GM12878 (cell line): ENCODE measurements at regions not wholly inside any gene's neighbourhood (a gene's known extent, or its start where the extent isn't known, plus 50 kb on each side); places are given as distances from the start of the nearest gene placed in this dataset.

ENCODE experiments used
- ATAC-seq: fragments of 200-7000 bp; cut with Tn5 transposase; 3 replicates; pipeline ENCODE4 v1.9.1; 2020; ENCODE audit warnings: mild to moderate bottlenecking, moderate library complexity
- BruUV-seq: library from RNA; stranded (reverse); fragments of 400-500 nt; replicated peaks from 2 replicates; lab custom pipeline; 2021; lab: Mats Ljungman, UMichigan
- CTCF ChIA-PET: fragments of 300-600 bp; sonication (Branson Sonifier 250); formaldehyde crosslinking; extraction: SDS; loops from one replicate; lab custom pipeline; 2021; ENCODE audit warnings: inconsistent platforms; lab: Yijun Ruan, JAX
- POLR2A ChIA-PET: fragments of 350-600 bp; formaldehyde crosslinking; extraction: SDS; loops from one replicate; lab custom pipeline; 2021; ENCODE audit warnings: inconsistent platforms; lab: Charles Lee
- RAD21 ChIA-PET: fragments of 300-600 bp; sonication (Branson Sonifier 250); formaldehyde crosslinking; loops from one replicate; lab custom pipeline; 2023; ENCODE audit warnings: antibody characterized with exemption; ENCODE audit not compliant: unreplicated experiment; lab: Charles Lee
- SMC1A ChIA-PET: fragments of 300-600 bp; sonication (Branson Sonifier 250); formaldehyde crosslinking; loops from one replicate; lab custom pipeline; 2023; ENCODE audit not compliant: unreplicated experiment, uncharacterized antibody; lab: Charles Lee
- DNase-seq: peaks from one replicate; pipeline ENCODE4 v3.0.0-alpha.2; 2011; ENCODE audit warnings: low read depth, low spot score
- FAIRE-seq: peaks from 3 replicates; lab custom pipeline; 2011; peaks lifted over from hg19 to GRCh38; lab: Jason Lieb, UNC
- H2AFZ ChIP-seq: 2 replicates; pipeline ENCODE4 v1.6.0; 2011; ENCODE audit warnings: low read depth, low read length, control low read depth; ENCODE audit not compliant: control insufficient read depth
- H3K27ac ChIP-seq: 2 replicates; pipeline ENCODE4 v1.5.1; 2011; ENCODE audit warnings: control low read depth; ENCODE audit not compliant: control insufficient read depth, insufficient read depth
- H3K27me3 ChIP-seq, 2 experiments: replicated peaks in 1 of 2; 2 replicates each; pipeline versions ENCODE4 v1.6.0 to v1.6.1; 2011; ENCODE audit warnings: low read length in 1 of 2; ENCODE audit not compliant: control insufficient read depth in 2 of 2, insufficient read depth in 2 of 2
- H3K36me3 ChIP-seq, 2 experiments: 2 replicates each; pipeline ENCODE4 v1.5.1; 2011; ENCODE audit warnings: low read length in 1 of 2; ENCODE audit not compliant: control insufficient read depth in 2 of 2, insufficient read depth in 2 of 2
- H3K4me1 ChIP-seq: 2 replicates; pipeline ENCODE4 v1.6.1; 2011; ENCODE audit warnings: mild to moderate bottlenecking, low read length, moderate library complexity, mixed read lengths; ENCODE audit not compliant: control insufficient read depth, insufficient read depth
- H3K4me2 ChIP-seq: 2 replicates; pipeline ENCODE4 v1.6.0; 2011; ENCODE audit warnings: control low read depth; ENCODE audit not compliant: control insufficient read depth, insufficient read depth
- H3K4me3 ChIP-seq: fragments of 200-600 bp; sonication (generic); 2 replicates; pipeline ENCODE4 v1.5.1; 2016
- H3K79me2 ChIP-seq: 2 replicates; pipeline ENCODE4 v1.6.0; 2011; ENCODE audit warnings: low read length; ENCODE audit not compliant: control insufficient read depth, insufficient read depth
- H3K9ac ChIP-seq: 2 replicates; pipeline ENCODE4 v1.8.0; 2011; ENCODE audit warnings: low read length, control low read depth, mixed read lengths; ENCODE audit not compliant: control insufficient read depth, insufficient read depth
- H3K9me3 ChIP-seq: replicated peaks from 3 replicates; pipeline ENCODE4 v1.5.1; 2011; ENCODE audit warnings: mild to moderate bottlenecking, low read length; ENCODE audit not compliant: control insufficient read depth, insufficient read depth
- H4K20me1 ChIP-seq: 2 replicates; pipeline ENCODE4 v1.6.0; 2011; ENCODE audit not compliant: control insufficient read depth, insufficient read depth
- CBX5 ChIP-seq: sonication (generic); IDR thresholded peaks from 2 replicates; pipeline ENCODE4 v1.6.1; 2016; ENCODE audit warnings: low read depth, moderate library complexity, mild to moderate bottlenecking, inconsistent platforms
- CEBPZ ChIP-seq: fragments of 150-350 bp; IDR thresholded peaks from 2 replicates; pipeline ENCODE4 v1.6.1; 2016; ENCODE audit warnings: low read depth, low read length
- CHD1 ChIP-seq: IDR thresholded peaks from 2 replicates; pipeline ENCODE4 v1.6.1; 2012; ENCODE audit warnings: low read depth, low read length, improper control_type of control experiment
- E2F4 ChIP-seq: IDR thresholded peaks from 2 replicates; pipeline ENCODE4 v1.6.1; 2012; ENCODE audit warnings: low read depth, low read length, improper control_type of control experiment
- FOS ChIP-seq: IDR thresholded peaks from 3 replicates; pipeline ENCODE4 v1.6.1; 2011; ENCODE audit warnings: borderline replicate concordance; ENCODE audit not compliant: insufficient read length; ENCODE audit errors: extremely low read depth
- GATAD2B ChIP-seq: fragments of 450-650 bp; conservative IDR thresholded peaks from 2 replicates; pipeline ENCODE4 v1.6.1; 2017; ENCODE audit warnings: low read depth, mild to moderate bottlenecking, moderate library complexity
- HSF1 ChIP-seq: fragments of 150-350 bp; IDR thresholded peaks from 2 replicates; pipeline ENCODE4 v1.6.1; 2014; ENCODE audit warnings: mild to moderate bottlenecking, low read depth, low read length
- KLF5 ChIP-seq: fragments of 450-650 bp; IDR thresholded peaks from 2 replicates; pipeline ENCODE4 v1.6.1; 2014; ENCODE audit warnings: mild to moderate bottlenecking; ENCODE audit not compliant: partially characterized antibody
- NFIC ChIP-seq: IDR thresholded peaks from 2 replicates; pipeline ENCODE4 v1.6.1; 2012; ENCODE audit warnings: low read depth, mild to moderate bottlenecking, inconsistent platforms, low read length, moderate library complexity
- RELA ChIP-seq: fragments of 450-650 bp; IDR thresholded peaks from 2 replicates; pipeline ENCODE4 v1.8.0; 2014; ENCODE audit warnings: borderline replicate concordance; ENCODE audit not compliant: partially characterized antibody
- SUZ12 ChIP-seq: fragments of 200-600 bp; sonication (generic); IDR thresholded peaks from one replicate; pipeline ENCODE4 v1.6.1; 2018; ENCODE audit warnings: antibody characterized with exemption, mild to moderate bottlenecking; ENCODE audit not compliant: unreplicated experiment
- ZNF592 ChIP-seq: fragments of 450-650 bp; IDR thresholded peaks from 2 replicates; pipeline ENCODE4 v1.6.1; 2017; ENCODE audit warnings: mild to moderate bottlenecking, moderate library complexity
- ZZZ3 ChIP-seq: IDR thresholded peaks from 2 replicates; pipeline ENCODE4 v1.6.1; 2011; ENCODE audit warnings: low read depth; ENCODE audit not compliant: control insufficient read depth, insufficient read length
- WGBS: methylation state at CpG from one replicate; pipeline ENCODE4 v1.1.6; 2016; ENCODE audit warnings: low lambda C conversion rate; ENCODE audit not compliant: insufficient replicate concordance, insufficient coverage; ENCODE audit errors: missing lambda C conversion rate; 5-methylcytosine and 5-hydroxymethylcytosine counted together
- in situ Hi-C: fragments of 300-500 bp; cut with MboI; formaldehyde crosslinking; loops from 9 replicates; pipeline ENCODE4 v1.14.3; 2018; ENCODE audit warnings: mixed read lengths
- intact Hi-C: fragments of 100-400 bp; cut with micrococcal nuclease; formaldehyde crosslinking; loops from one replicate; pipeline ENCODE4 v1.14.2; 2022; ENCODE audit not compliant: unreplicated experiment

GRCh38 chr5:162816816-162817215, 620.6 kb upstream of the CCNG1 start:
- H3K4me1 ChIP-seq = no peaks in the 10 kb centered on the region
- DNase-seq (no peak), FAIRE-seq (peak; percentile 13), ATAC-seq (no peak)
- no peak overlapping the region for H2AFZ ChIP-seq
- BruUV-seq = no TSS peak
- ChIA-PET SMC1A (interaction anchor here (1.5 to 1.7 kb wide), 2 partner anchors 16 to 48 kb away, joined by 3 to 4 read pairs; no protein-coding TSS in a partner anchor), RAD21 (no interaction called here), POLR2A (no interaction called here), CTCF (no interaction called here)
- intact Hi-C loops (no loop called here), in situ Hi-C loops (no loop called here)
- H3K4me2 ChIP-seq = no peak overlapping the region
- H3K9ac ChIP-seq = no peak overlapping the region
- no peaks in the 10 kb centered on the region for H3K27me3 ChIP-seq
- WGBS = 0% methylated on average over 2 of the region's 2 CpGs
- H3K9me3 ChIP-seq = no peaks in the 10 kb centered on the region
- no peak overlapping the region for H3K4me3 ChIP-seq
- no peaks in the 10 kb centered on the region for H3K79me2 ChIP-seq
- H3K27ac ChIP-seq = no peak overlapping the region
- H3K36me3 ChIP-seq = no peaks in the 10 kb centered on the region
- H4K20me1 ChIP-seq = no peaks in the 10 kb centered on the region
- TF ChIP-seq CBX5 (no peak), RELA (no peak), GATAD2B (no peak), KLF5 (no peak), ZZZ3 (no peak), CHD1 (no peak), SUZ12 (no peak), FOS (no peak), CEBPZ (no peak), E2F4 (no peak), NFIC (no peak), HSF1 (no peak), ZNF592 (no peak)
